B cell (primary cell): ENCODE measurements at regions not wholly inside any gene's neighbourhood (a gene's known extent, or its start where the extent isn't known, plus 50 kb on each side); places are given as distances from the start of the nearest gene placed in this dataset.

Experiments used
- ATAC-seq: fragments of 200-7000 bp; cut with Tn5 transposase; one replicate; pipeline ENCODE4 v1.10.0; 2021; ENCODE audit warnings: low read depth, mild to moderate bottlenecking, moderate number of reproducible peaks, moderate library complexity
- CTCF ChIA-PET: fragments of 350-600 bp; sonication (Branson Sonifier 250); formaldehyde crosslinking; loops from one replicate; lab custom pipeline; 2021; ENCODE audit warnings: antibody characterized with exemption, inconsistent platforms; lab: Charles Lee
- POLR2A ChIA-PET: fragments of 350-600 bp; sonication (Branson Sonifier 250); formaldehyde crosslinking; loops from one replicate; lab custom pipeline; 2021; ENCODE audit warnings: antibody characterized with exemption; lab: Charles Lee
- DNase-seq: peaks from one replicate; pipeline ENCODE4 v3.0.0; 2013
- H2AFZ ChIP-seq: 2 replicates; pipeline ENCODE4 v1.6.1; 2012; ENCODE audit warnings: mild to moderate bottlenecking, low read depth, low read length; ENCODE audit not compliant: insufficient read depth, poor library complexity, severe bottlenecking
- H3K27ac ChIP-seq, 2 donors: 1 replicate in 1 of 2; 2 replicates in 1 of 2; pipeline ENCODE4 v1.5.1; 2012 to 2013; ENCODE audit warnings: low read length in 2 of 2, mild to moderate bottlenecking in 2 of 2, moderate library complexity in 1 of 2
- H3K27me3 ChIP-seq, 4 experiments: fragments of 200-600 bp in 1 of 4; sonication (generic) in 1 of 4; replicated peaks in 1 of 4; 1 replicate in 2 of 4; 2 replicates in 2 of 4; pipeline versions ENCODE4 v1.6.1 to v1.7.0; 2013 to 2016; ENCODE audit warnings: low read length in 3 of 4, mild to moderate bottlenecking in 2 of 4, mixed read lengths in 1 of 4, moderate library complexity in 1 of 4; ENCODE audit not compliant: insufficient read depth in 4 of 4, control insufficient read depth in 3 of 4; ENCODE audit errors: control extremely low read depth in 1 of 4
- H3K36me3 ChIP-seq, 2 experiments: replicated peaks in 1 of 2; 1 replicate in 1 of 2; 2 replicates in 1 of 2; pipeline versions ENCODE4 v1.6.1 to v1.7.1; 2013; ENCODE audit warnings: low read length in 1 of 2; ENCODE audit not compliant: insufficient read depth in 2 of 2, control insufficient read depth in 1 of 2; ENCODE audit errors: control extremely low read depth in 1 of 2, extremely low read depth in 1 of 2
- H3K4me1 ChIP-seq, 2 donors: fragments of 200-600 bp in 1 of 2; sonication (generic) in 1 of 2; 1 replicate in 1 of 2; 2 replicates in 1 of 2; pipeline versions ENCODE4 v1.5.1 to v1.6.1; 2013 to 2017; ENCODE audit warnings: low read length in 2 of 2; ENCODE audit not compliant: control insufficient read depth in 2 of 2, insufficient read depth in 2 of 2
- H3K4me2 ChIP-seq: replicated peaks from 2 replicates; pipeline ENCODE3; 2012; ENCODE audit warnings: mild to moderate bottlenecking, low read depth, low read length; ENCODE audit not compliant: poor library complexity, severe bottlenecking
- H3K4me3 ChIP-seq, 5 experiments: fragments of 200-600 bp in 1 of 5; sonication (generic) in 1 of 5; 1 replicate in 3 of 5; 2 replicates in 2 of 5; pipeline versions ENCODE4 v1.5.1 to v1.7.0; 2011 to 2016; ENCODE audit warnings: low read length in 4 of 5, mild to moderate bottlenecking in 4 of 5, low read depth in 2 of 5, control low read depth in 1 of 5, moderate library complexity in 1 of 5; ENCODE audit not compliant: insufficient read depth in 1 of 5; ENCODE audit errors: control extremely low read depth in 1 of 5, extremely low read depth in 1 of 5
- H3K79me2 ChIP-seq: fragments of 200-600 bp; sonication (generic); one replicate; pipeline ENCODE4 v1.6.0; 2016; ENCODE audit warnings: low read length; ENCODE audit not compliant: control insufficient read depth, insufficient read depth
- H3K9ac ChIP-seq: fragments of 200-600 bp; sonication (generic); 2 replicates; pipeline ENCODE4 v1.6.1; 2017; ENCODE audit warnings: mild to moderate bottlenecking, low read length, moderate library complexity
- H3K9me3 ChIP-seq, 3 donors: one replicate each; pipeline versions ENCODE4 v1.6.1 to v1.7.1; 2013; ENCODE audit warnings: low read length in 2 of 3; ENCODE audit not compliant: control insufficient read depth in 2 of 3, insufficient read depth in 1 of 3; ENCODE audit errors: control extremely low read depth in 1 of 3
- H4K20me1 ChIP-seq: 2 replicates; pipeline ENCODE4 v1.6.0; 2012; ENCODE audit warnings: mild to moderate bottlenecking, low read length; ENCODE audit not compliant: insufficient read depth, control insufficient read depth, poor library complexity, severe bottlenecking
- H3K27ac Mint-ChIP-seq: one replicate; pipeline ENCODE4 v1.8.0; 2021; ENCODE audit warnings: mixed read lengths
- H3K27me3 Mint-ChIP-seq: one replicate; pipeline ENCODE4 v1.8.0; 2021; ENCODE audit warnings: mixed read lengths
- H3K4me1 Mint-ChIP-seq: one replicate; pipeline ENCODE4 v1.8.0; 2021; ENCODE audit warnings: mixed read lengths
- H3K4me3 Mint-ChIP-seq: one replicate; pipeline ENCODE4 v1.8.0; 2021; ENCODE audit warnings: mixed read lengths
- H3K9me3 Mint-ChIP-seq: one replicate; pipeline ENCODE4 v1.8.0; 2022; ENCODE audit warnings: mixed read lengths; ENCODE audit not compliant: insufficient read depth
- EZH2 ChIP-seq: IDR thresholded peaks from 2 replicates; pipeline ENCODE4 v1.6.1; 2012; ENCODE audit warnings: borderline replicate concordance, low read depth, mild to moderate bottlenecking, moderate library complexity, low read length; ENCODE audit not compliant: insufficient read depth, poor library complexity, severe bottlenecking
- WGBS: methylation state at CpG from one replicate; pipeline ENCODE4 v1.1.5; 2013; ENCODE audit warnings: missing lambda C conversion rate; ENCODE audit not compliant: insufficient coverage; 5-methylcytosine and 5-hydroxymethylcytosine counted together
- intact Hi-C: fragments of 100-400 bp; cut with micrococcal nuclease; formaldehyde crosslinking; loops from one replicate; pipeline ENCODE4 v1.10.0; 2022
- TF ChIP-seq, protein P1 (sequence below): fragments of 200-600 bp; IDR thresholded peaks from one replicate; pipeline ENCODE4 v1.8.0; 2022; ENCODE audit warnings: antibody characterized with exemption, mild to moderate bottlenecking

DNA sequence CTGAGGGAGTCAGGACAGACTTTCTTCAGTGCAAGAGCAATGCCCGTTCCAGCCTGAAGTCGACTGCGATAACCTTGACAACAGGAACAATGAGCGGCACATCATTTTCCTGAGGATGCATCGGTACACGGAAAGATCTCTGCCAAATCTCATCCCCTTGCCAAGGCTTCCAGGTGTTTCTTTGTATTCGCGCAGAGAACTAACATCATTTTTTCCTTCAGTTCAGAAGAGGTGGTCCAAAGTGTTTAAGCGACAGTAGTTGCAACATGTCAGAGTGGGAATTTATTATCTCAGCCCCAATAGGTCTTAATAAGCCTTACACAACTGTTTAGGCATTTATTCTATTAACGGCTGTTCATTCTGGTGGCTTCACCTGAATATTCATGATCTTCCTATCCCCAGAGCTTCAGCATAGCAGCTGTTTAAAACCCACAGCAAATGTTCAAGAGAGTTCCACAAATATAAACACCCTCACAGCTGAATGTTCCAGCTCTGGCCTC lies 129.7 kb upstream of the NFIA start:
- no peaks in the 10 kb centered on the region for H3K36me3 ChIP-seq
- no peaks in the 10 kb centered on the region for H4K20me1 ChIP-seq
- Mint-ChIP-seq H3K9me3 (no peaks in the 10 kb centered on the region), H3K27ac (no peak overlapping the region), H3K27me3 (peaks cover 16% of the 10 kb centered on the region), H3K4me3 (no peak overlapping the region), H3K4me1 (peaks cover 5% of the 10 kb centered on the region)
- H3K27ac ChIP-seq: no peak overlapping the region
- no peak for ATAC-seq
- peaks cover 0 to 3% (median 0%) of the 10 kb centered on the region in 4 experiments for H3K27me3 ChIP-seq
- H3K4me2 ChIP-seq: no peak overlapping the region
- H3K4me1 ChIP-seq: peaks cover 0 to 6% of the 10 kb centered on the region in 2 donors
- H3K9me3 ChIP-seq: no peaks in the 10 kb centered on the region
- no peak overlapping the region for H3K9ac ChIP-seq
- H3K79me2 ChIP-seq: no peaks in the 10 kb centered on the region
- intact Hi-C loops: no loop called here
- 93% methylated on average over 6 of the region's 10 CpGs for whole genome bisulfite sequencing
- TF ChIP-seq EZH2: no peak
- POLR2A ChIA-PET: no interaction called here
- H2AFZ ChIP-seq: no peak overlapping the region
- DNase-seq: no peak
- CTCF ChIA-PET: no interaction called here
- H3K4me3 ChIP-seq: no peak overlapping the region

DNA sequence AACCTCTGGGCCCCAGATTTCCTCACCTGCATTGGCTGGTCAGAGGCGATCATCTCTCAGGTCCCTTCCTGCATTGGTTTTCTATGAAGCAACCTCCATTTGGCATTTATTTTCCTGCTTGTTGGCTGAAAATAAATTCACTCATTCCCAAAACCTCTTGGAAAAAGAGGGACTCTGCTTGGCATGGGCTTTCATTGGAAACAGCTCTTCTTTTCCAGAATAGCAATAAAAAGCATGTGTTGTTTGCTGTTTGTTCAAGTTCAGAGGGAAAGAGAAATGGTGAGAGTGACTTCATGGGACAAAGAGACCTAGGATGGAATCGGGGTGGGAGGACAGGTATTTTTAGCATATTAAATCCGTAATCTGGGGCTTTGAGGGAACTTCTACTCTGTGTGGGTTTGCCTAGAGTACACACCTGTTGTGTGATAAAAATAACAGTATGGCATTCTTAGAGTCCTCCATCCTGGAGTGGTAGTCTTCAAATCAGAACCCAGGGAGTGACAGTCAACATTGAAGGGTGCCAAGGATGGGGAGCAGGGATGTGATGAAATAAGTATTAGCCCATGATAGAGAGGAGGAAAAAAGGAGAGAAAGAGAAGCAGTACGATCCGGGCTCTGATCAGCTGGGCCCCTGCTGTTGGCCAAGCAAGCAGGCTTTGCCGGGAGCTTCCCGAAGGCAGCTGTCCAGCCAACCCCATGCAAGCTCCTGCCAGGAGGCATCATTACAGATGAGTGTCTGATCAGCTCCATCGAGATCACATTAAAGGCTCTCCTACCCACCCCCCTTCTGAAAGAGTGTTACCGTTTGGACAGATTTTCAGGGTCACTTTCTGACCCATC lies 131.9 kb upstream of the NFIA start:
- Mint-ChIP-seq H3K4me3 (no peak overlapping the region), H3K27ac (no peak overlapping the region), H3K27me3 (peaks cover 21% of the 10 kb centered on the region), H3K4me1 (peaks cover 5% of the 10 kb centered on the region), H3K9me3 (no peaks in the 10 kb centered on the region)
- TF ChIP-seq EZH2: no peak
- TF ChIP-seq, protein P1, sequence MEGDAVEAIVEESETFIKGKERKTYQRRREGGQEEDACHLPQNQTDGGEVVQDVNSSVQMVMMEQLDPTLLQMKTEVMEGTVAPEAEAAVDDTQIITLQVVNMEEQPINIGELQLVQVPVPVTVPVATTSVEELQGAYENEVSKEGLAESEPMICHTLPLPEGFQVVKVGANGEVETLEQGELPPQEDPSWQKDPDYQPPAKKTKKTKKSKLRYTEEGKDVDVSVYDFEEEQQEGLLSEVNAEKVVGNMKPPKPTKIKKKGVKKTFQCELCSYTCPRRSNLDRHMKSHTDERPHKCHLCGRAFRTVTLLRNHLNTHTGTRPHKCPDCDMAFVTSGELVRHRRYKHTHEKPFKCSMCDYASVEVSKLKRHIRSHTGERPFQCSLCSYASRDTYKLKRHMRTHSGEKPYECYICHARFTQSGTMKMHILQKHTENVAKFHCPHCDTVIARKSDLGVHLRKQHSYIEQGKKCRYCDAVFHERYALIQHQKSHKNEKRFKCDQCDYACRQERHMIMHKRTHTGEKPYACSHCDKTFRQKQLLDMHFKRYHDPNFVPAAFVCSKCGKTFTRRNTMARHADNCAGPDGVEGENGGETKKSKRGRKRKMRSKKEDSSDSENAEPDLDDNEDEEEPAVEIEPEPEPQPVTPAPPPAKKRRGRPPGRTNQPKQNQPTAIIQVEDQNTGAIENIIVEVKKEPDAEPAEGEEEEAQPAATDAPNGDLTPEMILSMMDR: no peak
- H3K4me2 ChIP-seq: no peak overlapping the region
- ATAC-seq (no peak), DNase-seq (no peak)
- POLR2A ChIA-PET: no interaction called here
- no peaks in the 10 kb centered on the region for H4K20me1 ChIP-seq
- H3K36me3 ChIP-seq: no peaks in the 10 kb centered on the region
- peaks cover 0 to 6% of the 10 kb centered on the region in 2 donors for H3K4me1 ChIP-seq
- H3K27ac ChIP-seq: no peak overlapping the region
- 86% methylated on average over 8 of the region's 9 CpGs for WGBS
- CTCF ChIA-PET: no interaction called here
- H3K9me3 ChIP-seq: no peaks in the 10 kb centered on the region
- intact Hi-C loops: no loop called here
- H2AFZ ChIP-seq: no peak overlapping the region
- no peaks in the 10 kb centered on the region for H3K79me2 ChIP-seq
- H3K9ac ChIP-seq: no peak overlapping the region
- no peak overlapping the region for H3K4me3 ChIP-seq
- H3K27me3 ChIP-seq: peaks cover 0 to 3% (median 0%) of the 10 kb centered on the region in 4 experiments
